GM19328 (cell line): ENCODE measurements at regions not wholly inside any gene's neighbourhood (a gene's known extent, or its start where the extent isn't known, plus 50 kb on each side); places are given as distances from the start of the nearest gene placed in this dataset.

ENCODE experiments used
- ATAC-seq: cut with Tn5 transposase; IDR thresholded peaks from one replicate; pipeline ENCODE4 v1.9.1; 2021; ENCODE audit warnings: mild to moderate bottlenecking, moderate library complexity; ENCODE audit not compliant: unreplicated experiment

- ATAC-seq = no peak
These were observed 494.2 kb upstream of the FSTL5 start for GRCh38 chr4:162657966-162658365.

GRCh38 chr4:162650166-162650565 lies 486.4 kb upstream of the FSTL5 start:
- ATAC-seq = no peak

GRCh38 chr4:162645381-162645780 lies 481.6 kb upstream of the FSTL5 start:
- ATAC-seq = no peak

- no peak for ATAC-seq
These were observed 480.5 kb upstream of the FSTL5 start for GRCh38 chr4:162644346-162644745.

GRCh38 chr4:162640152-162640551 lies 476.4 kb upstream of the FSTL5 start:
- no peak for ATAC-seq

GRCh38 chr4:162634390-162634789 lies 470.6 kb upstream of the FSTL5 start:
- no peak for ATAC-seq

- ATAC-seq = no peak
These were observed 458.9 kb upstream of the FSTL5 start for GRCh38 chr4:162622664-162623063.

GRCh38 chr4:162610116-162610515 lies 446.3 kb upstream of the FSTL5 start:
- ATAC-seq = no peak

GRCh38 chr4:162586266-162586665 lies 422.5 kb upstream of the FSTL5 start:
- no peak for ATAC-seq

- ATAC-seq = no peak
These were observed 418.4 kb upstream of the FSTL5 start for GRCh38 chr4:162582180-162582579.

GRCh38 chr4:162565730-162566129 lies 401.9 kb upstream of the FSTL5 start:
- ATAC-seq = no peak

- ATAC-seq = no peak
These were observed 396.3 kb upstream of the FSTL5 start for GRCh38 chr4:162560073-162560472.

GRCh38 chr4:162557516-162558106 lies 393.8 kb upstream of the FSTL5 start:
- no peak for ATAC-seq

- no peak for ATAC-seq
These were observed 371.3 kb upstream of the FSTL5 start for GRCh38 chr4:162535121-162535520.

GRCh38 chr4:162523171-162523570 lies 359.4 kb upstream of the FSTL5 start:
- ATAC-seq = no peak

- no peak for ATAC-seq
These were observed 358.9 kb upstream of the FSTL5 start for GRCh38 chr4:162522724-162523123.

- ATAC-seq = no peak
These were observed 347.1 kb upstream of the FSTL5 start for GRCh38 chr4:162510937-162511336.

GRCh38 chr4:162510115-162510514 lies 346.3 kb upstream of the FSTL5 start:
- ATAC-seq = no peak

GRCh38 chr4:162509333-162509732 lies 345.5 kb upstream of the FSTL5 start:
- ATAC-seq = no peak

GRCh38 chr4:162506253-162506652 lies 342.5 kb upstream of the FSTL5 start:
- ATAC-seq = no peak

GRCh38 chr4:162503868-162504267 lies 340.1 kb upstream of the FSTL5 start:
- no peak for ATAC-seq

GRCh38 chr4:162502109-162502508 lies 338.3 kb upstream of the FSTL5 start:
- no peak for ATAC-seq

- ATAC-seq = no peak
These were observed 335.7 kb upstream of the FSTL5 start for GRCh38 chr4:162499478-162499877.
